MM.1S (cell line): ENCODE measurements at regions not wholly inside any gene's neighbourhood (a gene's known extent, or its start where the extent isn't known, plus 50 kb on each side); places are given as distances from the start of the nearest gene placed in this dataset.

Experiments
- CTCF ChIP-seq: fragments of 300-600 bp; sonication (generic); IDR thresholded peaks from 2 replicates; pipeline ENCODE4 v1.5.1; 2016; ENCODE audit warnings: antibody characterized with exemption, low read length, mixed read lengths
- EZH2 ChIP-seq: fragments of 300-600 bp; sonication (generic); optimal IDR thresholded peaks from 2 replicates; pipeline ENCODE3; 2017; ENCODE audit warnings: low read depth, mild to moderate bottlenecking, antibody characterized with exemption, low read length, mixed read lengths
- EZH2phosphoT487 ChIP-seq: fragments of 300-600 bp; sonication (generic); IDR thresholded peaks from 2 replicates; pipeline ENCODE4 v1.6.1; 2018; ENCODE audit warnings: antibody characterized with exemption, low read length

- TF ChIP-seq CTCF, result no peak
- TF ChIP-seq EZH2, result no peak
- no peak for TF ChIP-seq EZH2phosphoT487
Observed at GRCh38 chr5:56734091-56734694, 81.2 kb upstream of the MAP3K1 start.
